SK-N-SH treated with all-trans-retinoic acid at 6 μM for 48 hours (cell line): ENCODE measurements at regions not wholly inside any gene's neighbourhood (a gene's known extent, or its start where the extent isn't known, plus 50 kb on each side); places are given as distances from the start of the nearest gene placed in this dataset.

Experiments
- RARB ChIP-seq: fragments of 250-450 bp; sonication (Bioruptor Pico); IDR thresholded peaks from 2 replicates; pipeline ENCODE4 v1.8.0; 2021; ENCODE audit warnings: mild to moderate bottlenecking, moderate library complexity
- TCF4 ChIP-seq: fragments of 250-450 bp; sonication (Bioruptor Pico); IDR thresholded peaks from 2 replicates; pipeline ENCODE4 v1.8.0; 2021; ENCODE audit warnings: mild to moderate bottlenecking, moderate library complexity, borderline replicate concordance
- TSHZ2 ChIP-seq: fragments of 250-450 bp; sonication (Bioruptor Pico); IDR thresholded peaks from 2 replicates; pipeline ENCODE4 v1.5.0; 2020; ENCODE audit warnings: mild to moderate bottlenecking, moderate library complexity
- ZFP30 ChIP-seq: fragments of 450-650 bp; formaldehyde crosslinking; IDR thresholded peaks from 2 replicates; pipeline ENCODE4 v1.5.0; 2022; ENCODE audit warnings: mild to moderate bottlenecking, moderate library complexity
- ZNF70 ChIP-seq: fragments of 450-650 bp; formaldehyde crosslinking; IDR thresholded peaks from 2 replicates; pipeline ENCODE4 v1.5.0; 2020; ENCODE audit warnings: mild to moderate bottlenecking, moderate library complexity
- ZNF8 ChIP-seq: fragments of 450-650 bp; formaldehyde crosslinking; IDR thresholded peaks from 2 replicates; pipeline ENCODE4 v1.5.0; 2020; ENCODE audit warnings: mild to moderate bottlenecking, moderate library complexity

DNA sequence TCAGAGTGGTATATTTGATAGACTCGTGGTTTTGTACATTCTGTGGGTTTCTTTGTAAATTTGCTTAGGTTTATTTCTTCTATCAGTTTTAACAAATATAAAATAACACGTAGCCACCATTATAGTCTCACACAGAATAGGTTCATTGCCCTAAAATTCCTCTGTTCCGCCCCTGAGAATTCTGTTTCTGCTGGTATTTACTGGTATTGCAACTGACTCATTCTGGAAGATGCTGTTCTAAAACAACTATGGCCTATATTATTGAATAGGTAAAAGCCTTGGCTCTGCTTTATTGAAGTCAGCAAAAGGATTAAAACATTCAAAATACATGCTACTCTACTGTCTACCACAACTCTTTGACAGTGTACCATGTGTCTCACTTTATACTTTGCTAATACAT, 119.1 kb upstream of the CHORDC1 start:
- no peak for TF ChIP-seq TCF4 (CRISPR knock-in tag)
- no peak for TF ChIP-seq ZFP30 (CRISPR knock-in tag)
- TF ChIP-seq TSHZ2: no peak
- no peak for TF ChIP-seq ZNF70 (CRISPR knock-in tag)
- TF ChIP-seq RARB (CRISPR knock-in tag): no peak
- no peak for TF ChIP-seq ZNF8 (CRISPR knock-in tag)
